OCI-LY1 (cell line): ENCODE measurements at regions not wholly inside any gene's neighbourhood (a gene's known extent, or its start where the extent isn't known, plus 50 kb on each side); places are given as distances from the start of the nearest gene placed in this dataset.

Experiments used
- H2AFZ ChIP-seq: fragments of 200-600 bp; sonication (generic), shearing (Covaris generic); 2 replicates; pipeline ENCODE4 v1.6.0; 2014; ENCODE audit warnings: antibody characterized with exemption, mild to moderate bottlenecking, low read length
- H3F3A ChIP-seq: fragments of 200-600 bp; sonication (generic), shearing (Covaris generic); 2 replicates; pipeline ENCODE4 v1.6.0; 2014; ENCODE audit warnings: mild to moderate bottlenecking, antibody characterized with exemption, low read length, moderate library complexity; ENCODE audit not compliant: insufficient read depth
- H3K27ac ChIP-seq: fragments of 200-600 bp; sonication (generic); 2 replicates; pipeline ENCODE4 v1.5.1; 2014; ENCODE audit warnings: low read length, mixed run types, mild to moderate bottlenecking, low read depth; ENCODE audit not compliant: poor library complexity, severe bottlenecking
- H3K27me3 ChIP-seq: fragments of 200-600 bp; sonication (generic); 2 replicates; pipeline ENCODE4 v1.6.0; 2014; ENCODE audit warnings: antibody characterized with exemption, mild to moderate bottlenecking, low read length, moderate library complexity; ENCODE audit not compliant: insufficient read depth
- H3K36me3 ChIP-seq: fragments of 200-600 bp; sonication (generic); 2 replicates; pipeline ENCODE4 v1.6.1; 2014; ENCODE audit warnings: mild to moderate bottlenecking, antibody characterized with exemption, low read length, moderate library complexity, mixed read lengths; ENCODE audit not compliant: insufficient read depth
- H3K4me1 ChIP-seq: fragments of 200-600 bp; sonication (generic); 2 replicates; pipeline ENCODE4 v1.5.1; 2014; ENCODE audit warnings: mild to moderate bottlenecking, low read length, moderate library complexity; ENCODE audit not compliant: insufficient read depth, severe bottlenecking
- H3K4me2 ChIP-seq: fragments of 200-600 bp; sonication (generic), shearing (Covaris generic); 2 replicates; pipeline ENCODE4 v1.6.1; 2014; ENCODE audit warnings: low read length
- H3K4me3 ChIP-seq: fragments of 200-600 bp; sonication (generic); 2 replicates; pipeline ENCODE4 v1.5.1; 2014; ENCODE audit warnings: low read length, low read depth, mild to moderate bottlenecking, mixed read lengths; ENCODE audit not compliant: poor library complexity, severe bottlenecking
- H3K79me2 ChIP-seq: fragments of 200-600 bp; shearing (Covaris generic); 2 replicates; pipeline ENCODE4 v1.6.1; 2016; ENCODE audit warnings: mixed run types, low read length, mixed read lengths; ENCODE audit not compliant: insufficient read depth
- H3K9ac ChIP-seq: fragments of 200-600 bp; sonication (generic), shearing (Covaris generic); 2 replicates; pipeline ENCODE4 v1.6.1; 2014; ENCODE audit warnings: mild to moderate bottlenecking, low read length, mixed read lengths
- H3K9me2 ChIP-seq: fragments of 200-600 bp; sonication (generic), shearing (Covaris generic); 2 replicates; pipeline ENCODE4 v1.6.1; 2014; ENCODE audit warnings: low read depth, mild to moderate bottlenecking, low read length, mixed read lengths
- H3K9me3 ChIP-seq: fragments of 200-600 bp; shearing (Covaris generic); 2 replicates; pipeline ENCODE4 v1.6.1; 2014; ENCODE audit warnings: low read length, mixed read lengths
- H4K20me1 ChIP-seq: fragments of 200-600 bp; sonication (generic), shearing (Covaris generic); 2 replicates; pipeline ENCODE4 v1.6.0; 2016; ENCODE audit warnings: mild to moderate bottlenecking, low read length; ENCODE audit not compliant: insufficient read depth
- CTCF ChIP-seq: fragments of 200-600 bp; sonication (generic), shearing (Covaris generic); IDR thresholded peaks from 2 replicates; pipeline ENCODE4 v1.5.1; 2017; ENCODE audit warnings: mild to moderate bottlenecking, antibody characterized with exemption, low read length, moderate library complexity, mixed read lengths
- EZH2 ChIP-seq: fragments of 200-600 bp; sonication (generic), shearing (Covaris generic); IDR thresholded peaks from 2 replicates; pipeline ENCODE4 v1.8.0; 2017; ENCODE audit warnings: borderline replicate concordance, mixed run types, mild to moderate bottlenecking, antibody characterized with exemption, low read length, moderate library complexity, mixed read lengths

DNA sequence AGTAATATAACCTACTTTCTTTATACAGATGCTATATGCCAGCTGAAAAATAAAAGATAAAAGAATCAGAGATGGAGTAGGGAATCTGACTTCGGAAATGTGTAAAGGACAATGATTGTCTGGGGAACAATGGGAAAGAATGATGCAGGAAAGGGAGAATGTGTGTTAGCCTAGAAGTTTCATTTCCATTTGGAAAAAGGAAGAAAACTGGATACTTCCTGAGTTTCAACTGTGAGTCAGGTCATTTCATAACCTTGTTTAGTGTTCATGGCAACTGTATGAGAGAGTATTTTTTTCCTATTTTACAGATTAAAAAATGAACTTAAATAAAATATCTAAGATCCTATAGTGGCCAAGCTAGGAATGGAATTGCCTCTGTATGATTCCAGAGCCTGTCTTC lies 261.3 kb upstream of the NECTIN3 start:
- Histone ChIP-seq H3K27ac (no peak overlapping the region), H3K9ac (no peak overlapping the region), H4K20me1 (no peaks in the 10 kb centered on the region)

DNA sequence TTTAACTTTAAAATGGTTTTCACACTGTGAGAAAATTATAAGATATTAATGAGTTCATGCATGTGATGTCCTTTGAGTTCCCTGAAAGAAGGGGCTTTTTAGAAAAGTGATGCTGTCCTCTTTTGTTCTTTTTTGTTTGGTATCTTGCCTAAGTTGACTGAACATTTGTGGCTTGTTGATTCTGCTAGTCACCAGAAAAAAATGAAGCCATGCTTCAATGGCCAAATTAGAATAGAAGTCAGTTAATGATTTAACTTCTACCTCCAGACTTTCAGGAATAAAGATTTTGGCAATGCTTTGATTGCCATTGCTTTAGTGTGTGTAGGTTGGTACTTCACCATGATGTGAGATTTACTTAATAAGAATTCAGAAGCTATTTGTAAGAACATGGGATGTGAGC lies 260.6 kb upstream of the NECTIN3 start:
- no peaks in the 10 kb centered on the region for H3K36me3 ChIP-seq
- no peaks in the 10 kb centered on the region for H4K20me1 ChIP-seq
- no peak overlapping the region for H3K27ac ChIP-seq
- no peaks in the 10 kb centered on the region for H3K79me2 ChIP-seq
- no peaks in the 10 kb centered on the region for H3K9me2 ChIP-seq
- H2AFZ ChIP-seq, result no peak overlapping the region
- no peak overlapping the region for H3K4me3 ChIP-seq
- H3F3A ChIP-seq, result no peaks in the 10 kb centered on the region
- no peak overlapping the region for H3K9ac ChIP-seq
- no peak overlapping the region for H3K4me2 ChIP-seq
- no peaks in the 10 kb centered on the region for H3K4me1 ChIP-seq
- H3K27me3 ChIP-seq, result no peaks in the 10 kb centered on the region
- H3K9me3 ChIP-seq, result no peaks in the 10 kb centered on the region
- TF ChIP-seq EZH2 (no peak), CTCF (no peak)

More for the DNA sequence above, 261.3 kb upstream of the NECTIN3 start:
- H3K4me1 ChIP-seq, result no peaks in the 10 kb centered on the region
- H3K9me2 ChIP-seq, result no peaks in the 10 kb centered on the region
- H3K9me3 ChIP-seq, result no peaks in the 10 kb centered on the region
- no peaks in the 10 kb centered on the region for H3K36me3 ChIP-seq
- no peak overlapping the region for H2AFZ ChIP-seq
- H3K27me3 ChIP-seq, result no peaks in the 10 kb centered on the region
- no peak overlapping the region for H3K4me2 ChIP-seq
- TF ChIP-seq CTCF (no peak), EZH2 (no peak)
- H3F3A ChIP-seq, result no peaks in the 10 kb centered on the region
- H3K79me2 ChIP-seq, result no peaks in the 10 kb centered on the region
- H3K4me3 ChIP-seq, result no peak overlapping the region

DNA sequence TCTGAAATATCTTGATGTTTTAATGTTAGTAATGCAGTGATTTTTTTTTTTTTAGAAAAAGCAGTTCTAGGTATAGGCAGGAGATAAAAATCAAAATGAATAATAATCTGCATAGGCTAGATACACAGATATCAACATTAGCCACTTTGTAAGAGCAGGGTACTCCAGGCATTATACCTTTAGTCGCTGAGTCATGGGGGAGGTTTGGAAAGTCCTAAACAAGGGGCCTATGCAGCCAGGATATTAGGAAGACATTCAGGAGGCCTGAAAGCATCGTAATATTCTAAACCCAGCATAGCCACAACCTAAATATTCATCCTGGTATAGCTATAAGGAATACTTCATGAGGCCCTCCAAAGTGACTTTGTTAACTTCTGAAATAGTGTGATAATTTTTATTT lies 258.1 kb upstream of the NECTIN3 start:
- no peaks in the 10 kb centered on the region for H3K27me3 ChIP-seq
- TF ChIP-seq EZH2, result no peak
- TF ChIP-seq CTCF, result no peak
- H4K20me1 ChIP-seq, result no peaks in the 10 kb centered on the region
- H3K27ac ChIP-seq, result no peak overlapping the region
- no peaks in the 10 kb centered on the region for H3K9me3 ChIP-seq
- no peaks in the 10 kb centered on the region for H3F3A ChIP-seq
- no peak overlapping the region for H3K9ac ChIP-seq
- no peaks in the 10 kb centered on the region for H3K9me2 ChIP-seq
- H3K36me3 ChIP-seq, result no peaks in the 10 kb centered on the region
- no peaks in the 10 kb centered on the region for H3K79me2 ChIP-seq
- H2AFZ ChIP-seq, result no peak overlapping the region
- no peak overlapping the region for H3K4me3 ChIP-seq
- H3K4me2 ChIP-seq, result no peak overlapping the region
- H3K4me1 ChIP-seq, result no peaks in the 10 kb centered on the region
